ENCODE measurements at regions not wholly inside any gene's neighbourhood (a gene's known extent, or its start where the extent isn't known, plus 50 kb on each side); places are given as distances from the start of the nearest gene placed in this dataset.
A peak's percentile ranks its signal among the peaks of the same experiment; 100 is the strongest.

DNA sequence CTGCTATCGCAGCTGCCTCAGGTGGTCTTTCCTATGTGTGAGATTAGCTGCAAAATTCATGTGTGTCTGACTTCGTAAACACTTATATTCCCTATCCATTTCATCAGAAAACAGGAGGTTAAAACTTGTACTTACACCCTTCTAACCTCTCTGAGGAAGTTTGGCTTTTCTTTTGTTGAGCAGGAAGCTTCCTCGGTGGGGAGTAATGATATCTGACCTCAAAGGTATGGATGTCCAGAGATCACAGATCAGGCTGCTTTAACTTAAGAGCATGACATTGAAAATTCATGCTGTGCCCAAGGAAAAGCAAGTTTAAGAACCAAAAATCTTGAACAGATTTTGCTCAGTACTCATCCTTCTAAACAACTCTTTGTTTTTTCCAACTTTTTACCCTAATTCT, 429.1 kb downstream of the STIM2 start:
- Histone ChIP-seq H2BK15ac (replicated peaks; ENCODE audit: low read depth) (no peak overlapping the region), H3K18ac (ENCODE audit: low read length) (no peak overlapping the region), H4K8ac (ENCODE audit: low read depth, low read length) (no peak overlapping the region), H3K56ac (ENCODE audit: low read length) (peak overlapping the region; percentile 68), H3K36me3 (ENCODE audit: control insufficient read depth, insufficient read depth, low read length) (no peaks in the 10 kb centered on the region), H2AK5ac (ENCODE audit: low read length) (no peak overlapping the region), H2BK120ac (ENCODE audit: low read depth, low read length) (peak overlapping the region; percentile 35), H3K4me1 (ENCODE audit: control insufficient read depth, low read depth, low read length) (peaks cover 4% of the 10 kb centered on the region), H4K5ac (ENCODE audit: low read length) (no peak overlapping the region), H3K4me2 (ENCODE audit: low read length) (no peak overlapping the region), H3K4ac (ENCODE audit: low read depth, low read length) (no peak overlapping the region), H3K4me3 (ENCODE audit: low read length) (no peak overlapping the region), H3K9ac (ENCODE audit: low read length) (no peak overlapping the region), H3K79me1 (ENCODE audit: low read length) (no peaks in the 10 kb centered on the region), H3K27ac (ENCODE audit: low read depth, low read length) (peak overlapping the region; percentile 59), H3K23ac (ENCODE audit: low read length) (no peak overlapping the region), H3K27me3 (ENCODE audit: insufficient read depth, low read length, poor library complexity) (no peaks in the 10 kb centered on the region), H2BK5ac (ENCODE audit: low read length) (peak overlapping the region; percentile 82), H3K79me2 (ENCODE audit: control insufficient read depth, insufficient read depth, low read length) (no peaks in the 10 kb centered on the region)
- no CpG with 5 or more reads among the region's 3 CpGs for WGBS (ENCODE audit: extremely low coverage, insufficient coverage, low lambda C conversion rate)
- DNase-seq = peak; percentile 67

DNA sequence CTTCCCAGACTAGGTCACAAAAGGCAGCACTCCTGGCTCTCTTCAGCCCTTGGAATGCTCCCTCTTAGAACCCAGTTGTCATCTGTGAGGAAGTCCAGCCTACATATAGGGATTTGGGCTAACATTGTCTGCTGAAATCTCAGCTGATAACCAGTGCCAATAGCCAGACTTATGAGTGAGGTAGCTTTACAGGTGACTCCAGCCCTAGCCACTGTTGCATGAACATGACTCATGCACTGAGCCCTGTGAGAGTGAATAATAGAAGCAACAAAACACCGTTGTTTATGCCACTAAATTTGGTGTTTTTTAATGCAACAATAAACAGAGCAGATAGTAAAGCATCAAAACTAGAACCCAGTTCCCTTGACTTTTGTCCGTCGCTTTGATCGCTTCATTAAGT, 433.2 kb downstream of the STIM2 start:
- no peaks in the 10 kb centered on the region for H3K79me2 ChIP-seq (ENCODE audit: control insufficient read depth, insufficient read depth, low read length)
- WGBS (ENCODE audit: extremely low coverage, insufficient coverage, low lambda C conversion rate) = no CpG with 5 or more reads among the region's 4 CpGs
- H2BK120ac ChIP-seq (ENCODE audit: low read depth, low read length) = no peak overlapping the region
- H3K9ac ChIP-seq (ENCODE audit: low read length) = no peak overlapping the region
- no peaks in the 10 kb centered on the region for H3K27me3 ChIP-seq (ENCODE audit: insufficient read depth, low read length, poor library complexity)
- peaks cover 4% of the 10 kb centered on the region for H3K4me1 ChIP-seq (ENCODE audit: control insufficient read depth, low read depth, low read length)
- no peak overlapping the region for H2BK5ac ChIP-seq (ENCODE audit: low read length)
- H3K36me3 ChIP-seq (ENCODE audit: control insufficient read depth, insufficient read depth, low read length) = no peaks in the 10 kb centered on the region
- H3K23ac ChIP-seq (ENCODE audit: low read length) = no peak overlapping the region
- DNase-seq = no peak
- H4K8ac ChIP-seq (ENCODE audit: low read depth, low read length) = no peak overlapping the region
- H2AK5ac ChIP-seq (ENCODE audit: low read length) = no peak overlapping the region
- H2BK15ac ChIP-seq (replicated peaks; ENCODE audit: low read depth) = no peak overlapping the region
- no peak overlapping the region for H3K4me2 ChIP-seq (ENCODE audit: low read length)
- no peak overlapping the region for H3K56ac ChIP-seq (ENCODE audit: low read length)
- no peak overlapping the region for H3K18ac ChIP-seq (ENCODE audit: low read length)
- no peak overlapping the region for H3K4ac ChIP-seq (ENCODE audit: low read depth, low read length)
- no peak overlapping the region for H4K5ac ChIP-seq (ENCODE audit: low read length)
- H3K27ac ChIP-seq (ENCODE audit: low read depth, low read length) = no peak overlapping the region
- no peaks in the 10 kb centered on the region for H3K79me1 ChIP-seq (ENCODE audit: low read length)
- H3K4me3 ChIP-seq (ENCODE audit: low read length) = no peak overlapping the region

DNA sequence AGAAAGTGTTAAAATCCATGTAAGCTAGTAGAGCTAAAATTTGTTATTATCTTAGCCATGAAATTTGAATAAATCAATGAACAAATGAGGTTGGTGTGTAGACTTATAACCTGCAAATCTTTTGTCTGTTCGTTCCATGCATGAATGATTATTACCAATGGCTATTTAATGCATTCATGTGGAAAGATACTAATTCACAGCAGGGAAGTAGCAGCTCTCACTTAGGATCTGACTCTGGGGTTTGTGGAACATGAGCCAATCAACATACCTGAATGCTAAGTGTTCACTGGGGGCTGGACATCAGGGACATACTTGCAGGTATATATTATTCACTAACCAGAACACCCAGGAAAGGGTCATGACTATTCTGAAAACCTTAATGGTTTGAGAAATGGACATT, 444.1 kb downstream of the STIM2 start:
- Histone ChIP-seq H3K4me3 (ENCODE audit: low read length) (no peak overlapping the region), H3K4me1 (ENCODE audit: control insufficient read depth, low read depth, low read length) (no peaks in the 10 kb centered on the region), H3K27me3 (ENCODE audit: insufficient read depth, low read length, poor library complexity) (no peaks in the 10 kb centered on the region), H3K18ac (ENCODE audit: low read length) (no peak overlapping the region), H3K79me2 (ENCODE audit: control insufficient read depth, insufficient read depth, low read length) (no peaks in the 10 kb centered on the region), H4K5ac (ENCODE audit: low read length) (no peak overlapping the region), H3K4ac (ENCODE audit: low read depth, low read length) (no peak overlapping the region), H3K56ac (ENCODE audit: low read length) (no peak overlapping the region), H4K8ac (ENCODE audit: low read depth, low read length) (no peak overlapping the region), H3K36me3 (ENCODE audit: control insufficient read depth, insufficient read depth, low read length) (no peaks in the 10 kb centered on the region), H2BK15ac (replicated peaks; ENCODE audit: low read depth) (no peak overlapping the region), H3K79me1 (ENCODE audit: low read length) (no peaks in the 10 kb centered on the region), H2AK5ac (ENCODE audit: low read length) (no peak overlapping the region), H2BK5ac (ENCODE audit: low read length) (no peak overlapping the region), H3K27ac (ENCODE audit: low read depth, low read length) (no peak overlapping the region), H2BK120ac (ENCODE audit: low read depth, low read length) (no peak overlapping the region), H3K23ac (ENCODE audit: low read length) (no peak overlapping the region), H3K4me2 (ENCODE audit: low read length) (no peak overlapping the region), H3K9ac (ENCODE audit: low read length) (no peak overlapping the region)
- WGBS (ENCODE audit: extremely low coverage, insufficient coverage, low lambda C conversion rate) = no CpG with 5 or more reads among the region's 1 CpG
- no peak for DNase-seq

GRCh38 chr4:27305246-27305645, 444.6 kb downstream of the STIM2 start:
- Histone ChIP-seq H4K5ac (ENCODE audit: low read length) (no peak overlapping the region), H2BK120ac (ENCODE audit: low read depth, low read length) (no peak overlapping the region), H3K4me2 (ENCODE audit: low read length) (no peak overlapping the region), H4K8ac (ENCODE audit: low read depth, low read length) (no peak overlapping the region), H3K4ac (ENCODE audit: low read depth, low read length) (no peak overlapping the region), H2BK15ac (replicated peaks; ENCODE audit: low read depth) (no peak overlapping the region), H3K9ac (ENCODE audit: low read length) (no peak overlapping the region), H2BK5ac (ENCODE audit: low read length) (no peak overlapping the region), H3K56ac (ENCODE audit: low read length) (no peak overlapping the region), H3K79me1 (ENCODE audit: low read length) (no peaks in the 10 kb centered on the region), H3K36me3 (ENCODE audit: control insufficient read depth, insufficient read depth, low read length) (no peaks in the 10 kb centered on the region), H3K27ac (ENCODE audit: low read depth, low read length) (no peak overlapping the region), H3K4me3 (ENCODE audit: low read length) (no peak overlapping the region), H3K18ac (ENCODE audit: low read length) (no peak overlapping the region), H2AK5ac (ENCODE audit: low read length) (no peak overlapping the region), H3K4me1 (ENCODE audit: control insufficient read depth, low read depth, low read length) (no peaks in the 10 kb centered on the region), H3K23ac (ENCODE audit: low read length) (no peak overlapping the region), H3K79me2 (ENCODE audit: control insufficient read depth, insufficient read depth, low read length) (no peaks in the 10 kb centered on the region), H3K27me3 (ENCODE audit: insufficient read depth, low read length, poor library complexity) (no peaks in the 10 kb centered on the region)
- DNase-seq = no peak
- no CpG with 5 or more reads among the region's 1 CpG for WGBS (ENCODE audit: extremely low coverage, insufficient coverage, low lambda C conversion rate)

- no peak for DNase-seq
- no CpG with 5 or more reads among the region's 6 CpGs for WGBS (ENCODE audit: extremely low coverage, insufficient coverage, low lambda C conversion rate)
- H3K4me3 ChIP-seq (ENCODE audit: low read length) = no peak overlapping the region
- H3K27me3 ChIP-seq (ENCODE audit: insufficient read depth, low read length, poor library complexity) = no peaks in the 10 kb centered on the region
- no peaks in the 10 kb centered on the region for H3K36me3 ChIP-seq (ENCODE audit: control insufficient read depth, insufficient read depth, low read length)
- no peak overlapping the region for H3K27ac ChIP-seq (ENCODE audit: low read depth, low read length)
- no peak overlapping the region for H3K56ac ChIP-seq (ENCODE audit: low read length)
- H3K79me2 ChIP-seq (ENCODE audit: control insufficient read depth, insufficient read depth, low read length) = no peaks in the 10 kb centered on the region
- H4K5ac ChIP-seq (ENCODE audit: low read length) = no peak overlapping the region
- H3K4me2 ChIP-seq (ENCODE audit: low read length) = no peak overlapping the region
- no peak overlapping the region for H3K18ac ChIP-seq (ENCODE audit: low read length)
- H2BK120ac ChIP-seq (ENCODE audit: low read depth, low read length) = no peak overlapping the region
- H2AK5ac ChIP-seq (ENCODE audit: low read length) = no peak overlapping the region
- H3K79me1 ChIP-seq (ENCODE audit: low read length) = no peaks in the 10 kb centered on the region
- H3K4ac ChIP-seq (ENCODE audit: low read depth, low read length) = no peak overlapping the region
- no peak overlapping the region for H2BK15ac ChIP-seq (replicated peaks; ENCODE audit: low read depth)
- no peak overlapping the region for H3K9ac ChIP-seq (ENCODE audit: low read length)
- H4K8ac ChIP-seq (ENCODE audit: low read depth, low read length) = no peak overlapping the region
- H3K23ac ChIP-seq (ENCODE audit: low read length) = no peak overlapping the region
- no peaks in the 10 kb centered on the region for H3K4me1 ChIP-seq (ENCODE audit: control insufficient read depth, low read depth, low read length)
- no peak overlapping the region for H2BK5ac ChIP-seq (ENCODE audit: low read length)
Observed at GRCh38 chr4:27308379-27308778, 447.7 kb downstream of the STIM2 start.

GRCh38 chr4:27315625-27316024, 455.0 kb downstream of the STIM2 start:
- H2BK15ac ChIP-seq (replicated peaks; ENCODE audit: low read depth) = no peak overlapping the region
- no peak for DNase-seq
- H3K9ac ChIP-seq (ENCODE audit: low read length) = no peak overlapping the region
- no peak overlapping the region for H3K56ac ChIP-seq (ENCODE audit: low read length)
- no peaks in the 10 kb centered on the region for H3K4me1 ChIP-seq (ENCODE audit: control insufficient read depth, low read depth, low read length)
- no peak overlapping the region for H3K27ac ChIP-seq (ENCODE audit: low read depth, low read length)
- no peak overlapping the region for H2BK120ac ChIP-seq (ENCODE audit: low read depth, low read length)
- H3K18ac ChIP-seq (ENCODE audit: low read length) = no peak overlapping the region
- H3K36me3 ChIP-seq (ENCODE audit: control insufficient read depth, insufficient read depth, low read length) = no peaks in the 10 kb centered on the region
- H3K27me3 ChIP-seq (ENCODE audit: insufficient read depth, low read length, poor library complexity) = no peaks in the 10 kb centered on the region
- H4K8ac ChIP-seq (ENCODE audit: low read depth, low read length) = no peak overlapping the region
- no peak overlapping the region for H2BK5ac ChIP-seq (ENCODE audit: low read length)
- H4K5ac ChIP-seq (ENCODE audit: low read length) = no peak overlapping the region
- no peak overlapping the region for H3K4me3 ChIP-seq (ENCODE audit: low read length)
- H3K79me2 ChIP-seq (ENCODE audit: control insufficient read depth, insufficient read depth, low read length) = no peaks in the 10 kb centered on the region
- no peak overlapping the region for H3K23ac ChIP-seq (ENCODE audit: low read length)
- no peak overlapping the region for H3K4ac ChIP-seq (ENCODE audit: low read depth, low read length)
- no peak overlapping the region for H3K4me2 ChIP-seq (ENCODE audit: low read length)
- H2AK5ac ChIP-seq (ENCODE audit: low read length) = no peak overlapping the region
- H3K79me1 ChIP-seq (ENCODE audit: low read length) = no peaks in the 10 kb centered on the region

Measured in mesendoderm (in vitro differentiated cells).